A673 (cell line): ENCODE measurements at regions not wholly inside any gene's neighbourhood (a gene's known extent, or its start where the extent isn't known, plus 50 kb on each side); places are given as distances from the start of the nearest gene placed in this dataset.

ENCODE experiments used
- CTCF ChIP-seq: fragments of 300-800, 200-600 bp; sonication (generic); conservative IDR thresholded peaks from 2 replicates; pipeline ENCODE4 v1.5.1; 2017; ENCODE audit warnings: low read depth, mild to moderate bottlenecking, antibody characterized with exemption, low read length, moderate library complexity, mixed read lengths
- EZH2 ChIP-seq: fragments of 200-600 bp; sonication (generic); IDR thresholded peaks from 2 replicates; pipeline ENCODE4 v1.6.1; 2017; ENCODE audit warnings: borderline replicate concordance, low read depth, mild to moderate bottlenecking, mixed read lengths, antibody characterized with exemption, low read length; ENCODE audit not compliant: poor library complexity, severe bottlenecking

- TF ChIP-seq CTCF (no peak), EZH2 (no peak)
Measured at GRCh38 chr20:7428946-7429345, 511.3 kb downstream of the HAO1 start.
